NB4 (cell line): ENCODE measurements at regions not wholly inside any gene's neighbourhood (a gene's known extent, or its start where the extent isn't known, plus 50 kb on each side); places are given as distances from the start of the nearest gene placed in this dataset.

Experiments
- CTCF ChIP-seq: IDR thresholded peaks from one replicate; pipeline ENCODE4 v1.5.1; 2012; ENCODE audit warnings: low read depth, low read length
- MAX ChIP-seq: IDR thresholded peaks from 2 replicates; pipeline ENCODE4 v1.6.1; 2011; ENCODE audit warnings: low read depth, low read length
- POLR2A ChIP-seq: IDR thresholded peaks from 2 replicates; pipeline ENCODE4 v1.6.1; 2011; ENCODE audit warnings: mild to moderate bottlenecking; ENCODE audit not compliant: insufficient read length; ENCODE audit errors: extremely low read depth

- TF ChIP-seq CTCF = no peak
- no peak for TF ChIP-seq MAX
- no peak for TF ChIP-seq POLR2A
Observed at GRCh38 chr2:200135082-200135481, 171.4 kb upstream of the SPATS2L start.
